ES-I3 (cell line): ENCODE measurements at regions not wholly inside any gene's neighbourhood (a gene's known extent, or its start where the extent isn't known, plus 50 kb on each side); places are given as distances from the start of the nearest gene placed in this dataset.

Experiments
- H3K36me3 ChIP-seq: 2 replicates; pipeline ENCODE4 v1.6.1; 2013; ENCODE audit warnings: mild to moderate bottlenecking, low read length, control low read depth, moderate library complexity; ENCODE audit not compliant: insufficient read depth
- H3K4me1 ChIP-seq: 2 replicates; pipeline ENCODE4 v1.6.1; 2013; ENCODE audit warnings: mild to moderate bottlenecking, control low read depth, low read length; ENCODE audit not compliant: insufficient read depth
- H3K9ac ChIP-seq: 2 replicates; pipeline ENCODE4 v1.6.1; 2013; ENCODE audit warnings: low read depth, mild to moderate bottlenecking, low read length, moderate library complexity
- H3K9me3 ChIP-seq: 2 replicates; pipeline ENCODE4 v1.6.1; 2013; ENCODE audit warnings: mild to moderate bottlenecking, low read length, moderate library complexity; ENCODE audit not compliant: control insufficient read depth, insufficient read depth

- Histone ChIP-seq H3K9ac (no peak overlapping the region), H3K36me3 (no peaks in the 10 kb centered on the region), H3K4me1 (no peaks in the 10 kb centered on the region), H3K9me3 (no peaks in the 10 kb centered on the region)
These were observed 250.3 kb downstream of the BRD1 start for GRCh38 chr22:49577168-49578060.

GRCh38 chr22:49576241-49577141, 251.2 kb downstream of the BRD1 start:
- no peaks in the 10 kb centered on the region for H3K9me3 ChIP-seq
- no peak overlapping the region for H3K9ac ChIP-seq
- H3K36me3 ChIP-seq, result no peaks in the 10 kb centered on the region
- H3K4me1 ChIP-seq, result no peaks in the 10 kb centered on the region

GRCh38 chr22:49575703-49576081, 252.0 kb downstream of the BRD1 start:
- no peak overlapping the region for H3K9ac ChIP-seq
- H3K4me1 ChIP-seq, result no peaks in the 10 kb centered on the region
- H3K36me3 ChIP-seq, result no peaks in the 10 kb centered on the region
- H3K9me3 ChIP-seq, result no peaks in the 10 kb centered on the region

GRCh38 chr22:49574881-49575702, 252.6 kb downstream of the BRD1 start:
- Histone ChIP-seq H3K9me3 (no peaks in the 10 kb centered on the region), H3K9ac (no peak overlapping the region), H3K4me1 (no peaks in the 10 kb centered on the region), H3K36me3 (no peaks in the 10 kb centered on the region)

- H3K36me3 ChIP-seq, result no peaks in the 10 kb centered on the region
- no peak overlapping the region for H3K9ac ChIP-seq
- no peaks in the 10 kb centered on the region for H3K9me3 ChIP-seq
- no peaks in the 10 kb centered on the region for H3K4me1 ChIP-seq
These were observed 253.3 kb downstream of the BRD1 start for GRCh38 chr22:49574205-49574880.

GRCh38 chr22:49573109-49573765, 254.4 kb downstream of the BRD1 start:
- Histone ChIP-seq H3K36me3 (no peaks in the 10 kb centered on the region), H3K4me1 (no peaks in the 10 kb centered on the region), H3K9ac (no peak overlapping the region), H3K9me3 (no peaks in the 10 kb centered on the region)

- no peaks in the 10 kb centered on the region for H3K9me3 ChIP-seq
These were observed 256.3 kb downstream of the BRD1 start for GRCh38 chr22:49571326-49571725.

GRCh38 chr22:49570032-49570848, 257.4 kb downstream of the BRD1 start:
- Histone ChIP-seq H3K9me3 (no peaks in the 10 kb centered on the region), H3K9ac (no peak overlapping the region), H3K36me3 (no peaks in the 10 kb centered on the region), H3K4me1 (no peaks in the 10 kb centered on the region)

More at GRCh38 chr22:49571326-49571725, 256.3 kb downstream of the BRD1 start:
- no peaks in the 10 kb centered on the region for H3K36me3 ChIP-seq
- no peak overlapping the region for H3K9ac ChIP-seq
- H3K4me1 ChIP-seq, result no peaks in the 10 kb centered on the region

- Histone ChIP-seq H3K4me1 (no peaks in the 10 kb centered on the region), H3K36me3 (no peaks in the 10 kb centered on the region), H3K9me3 (no peaks in the 10 kb centered on the region), H3K9ac (no peak overlapping the region)
These were observed 258.2 kb downstream of the BRD1 start for GRCh38 chr22:49569286-49570031.

GRCh38 chr22:49568751-49569285, 258.9 kb downstream of the BRD1 start:
- Histone ChIP-seq H3K9me3 (no peaks in the 10 kb centered on the region), H3K4me1 (no peaks in the 10 kb centered on the region), H3K36me3 (no peaks in the 10 kb centered on the region), H3K9ac (no peak overlapping the region)

GRCh38 chr22:49567899-49568750, 259.5 kb downstream of the BRD1 start:
- H3K36me3 ChIP-seq, result no peaks in the 10 kb centered on the region
- no peaks in the 10 kb centered on the region for H3K4me1 ChIP-seq
- H3K9me3 ChIP-seq, result no peaks in the 10 kb centered on the region
- H3K9ac ChIP-seq, result no peak overlapping the region
